ENCODE measurements at regions not wholly inside any gene's neighbourhood (a gene's known extent, or its start where the extent isn't known, plus 50 kb on each side); places are given as distances from the start of the nearest gene placed in this dataset.

- POLR2A ChIA-PET (ENCODE audit: partially characterized antibody): no interaction called here
- FAIRE-seq: no peak
- TF ChIP-seq HDAC2 (IDR thresholded peaks at IDR 0.05; ENCODE audit: borderline replicate concordance in 1 of 2, low read depth in 2 of 2, low read length in 2 of 2) (no peak), GABPA (IDR thresholded peaks at IDR 0.05; ENCODE audit: borderline replicate concordance, insufficient read depth, low read length) (no peak), ATF2 (IDR thresholded peaks at IDR 0.05; ENCODE audit: low read length) (no peak), TAF7 (optimal IDR thresholded peaks at IDR 0.05; ENCODE audit: borderline replicate concordance, low read depth, low read length) (no peak), MAFK (IDR thresholded peaks at IDR 0.05; ENCODE audit: low read depth, low read length) (no peak), TCF12 (IDR thresholded peaks at IDR 0.05; ENCODE audit: low read depth, low read length) (no peak), KDM4A (IDR thresholded peaks at IDR 0.05; ENCODE audit: low read depth, low read length, severe bottlenecking) (no peak), BCL11A (IDR thresholded peaks at IDR 0.05; ENCODE audit: low read depth in 2 of 2, low read length in 2 of 2) (no peak), CHD2 (IDR thresholded peaks at IDR 0.05; ENCODE audit: low read length) (no peak), CHD1 (IDR thresholded peaks at IDR 0.05; ENCODE audit: low read depth, low read length) (no peak), TAF1 (IDR thresholded peaks at IDR 0.05; ENCODE audit: low read depth, low read length) (no peak), SAP30 (IDR thresholded peaks at IDR 0.05; ENCODE audit: insufficient read depth, insufficient replicate concordance, low read length) (no peak)
These were observed 65.1 kb upstream of the BET1 start for GRCh38 chr7:94069162-94069739.

More at GRCh38 chr7:94069162-94069739, 65.1 kb upstream of the BET1 start:
- Histone ChIP-seq H2AK5ac (ENCODE audit: low read depth, low read length) (no peak overlapping the region), H3K18ac (ENCODE audit: extremely low read depth, low read length) (no peak overlapping the region), H4K8ac (ENCODE audit: extremely low read depth, insufficient read depth, low read length) (no peak overlapping the region), H3K14ac (ENCODE audit: insufficient read length) (no peak overlapping the region), H2BK12ac (ENCODE audit: low read depth, low read length) (no peak overlapping the region), H3K4me3 (ENCODE audit: extremely low read depth in 1 of 4, insufficient read depth in 2 of 4, low read depth in 3 of 4, low read length in 4 of 4) (no peak overlapping the region), H4K20me1 (replicated peaks in 1 of 2; ENCODE audit: control insufficient read depth in 1 of 2, insufficient read depth in 2 of 2, low read length in 2 of 2) (peaks cover 0 to 1% of the 10 kb centered on the region in 2 experiments), H3K4ac (replicated peaks; ENCODE audit: insufficient read length, low read depth, low read length) (no peak overlapping the region), H3K4me2 (ENCODE audit: insufficient read depth in 1 of 2, low read depth in 2 of 2, low read length in 2 of 2) (no peak overlapping the region), H3K79me1 (ENCODE audit: low read depth, low read length) (no peaks in the 10 kb centered on the region), H3K27me3 (replicated peaks in 1 of 4; ENCODE audit: control insufficient read depth in 3 of 4, extremely low read depth in 1 of 4, insufficient read depth in 3 of 4, low read length in 3 of 4) (no peaks in the 10 kb centered on the region), H4K91ac (replicated peaks; ENCODE audit: insufficient read length, low read length) (no peak overlapping the region), H3K23ac (ENCODE audit: insufficient read length) (no peak overlapping the region), H2BK5ac (ENCODE audit: low read depth, low read length) (no peak overlapping the region), H3K27ac (ENCODE audit: low read depth, low read length) (no peak overlapping the region), H3K79me2 (ENCODE audit: control insufficient read depth in 1 of 2, insufficient read depth in 2 of 2, low read length in 2 of 2) (no peaks in the 10 kb centered on the region), H2BK15ac (ENCODE audit: low read length) (no peak overlapping the region), H4K5ac (ENCODE audit: insufficient read length, low read depth, low read length) (no peak overlapping the region), H3K9me3 (ENCODE audit: insufficient read depth in 2 of 2, low read depth in 1 of 2, low read length in 1 of 2) (no peaks in the 10 kb centered on the region), H2AFZ (ENCODE audit: low read length) (no peak overlapping the region), H3K4me1 (replicated peaks in 1 of 4; ENCODE audit: control insufficient read depth in 3 of 4, insufficient read depth in 4 of 4, low read length in 3 of 4) (no peaks in the 10 kb centered on the region), H3K56ac (replicated peaks; ENCODE audit: insufficient read length, low read depth, low read length) (no peak overlapping the region), H3K9ac (replicated peaks in 1 of 4; ENCODE audit: extremely low read depth in 1 of 4, low read depth in 3 of 4, low read length in 3 of 4) (no peak overlapping the region), H2BK20ac (ENCODE audit: low read length) (no peak overlapping the region), H3K36me3 (ENCODE audit: control insufficient read depth in 2 of 4, insufficient read depth in 4 of 4, low read length in 3 of 4) (no peaks in the 10 kb centered on the region), H2BK120ac (replicated peaks; ENCODE audit: low read depth, low read length) (no peak overlapping the region), H3K23me2 (ENCODE audit: low read depth, low read length) (no peaks in the 10 kb centered on the region; the same call in 1 of the 2 replicates)
- 78% methylated on average over 7 of the region's 7 CpGs; no CpG with 5 or more reads in 1 of the 2 experiments for WGBS, 2 experiments (ENCODE audit: extremely low coverage in 1 of 2, insufficient coverage in 1 of 2, insufficient read length in 1 of 2, insufficient replicate concordance in 2 of 2, low coverage in 1 of 2, low lambda C conversion rate in 2 of 2, missing lambda C conversion rate in 1 of 2)
- DNase-seq (ENCODE audit: low read depth in 1 of 2, low spot score in 2 of 2): no peak
- CTCF ChIA-PET (ENCODE audit: partially characterized antibody): interaction anchor here (0.9 to 2.1 kb wide), 3 partner anchors 9 to 270 kb away, joined by 3 to 6 read pairs (median 5); no protein-coding TSS in a partner anchor

Data from H1 (cell line).